ENCODE measurements at regions not wholly inside any gene's neighbourhood (a gene's known extent, or its start where the extent isn't known, plus 50 kb on each side); places are given as distances from the start of the nearest gene placed in this dataset.

- TF ChIP-seq EZH2 (IDR thresholded peaks at IDR 0.05; ENCODE audit: insufficient read depth, poor library complexity, severe bottlenecking), result no peak
- no peak for TF ChIP-seq EZH2phosphoT487 (IDR thresholded peaks at IDR 0.05; ENCODE audit: insufficient read depth, low read depth)
Observed at GRCh38 chr2:130252880-130253645, 54.8 kb upstream of the TUBA3E start.
